Osteoblast (primary cell): ENCODE measurements at regions not wholly inside any gene's neighbourhood (a gene's known extent, or its start where the extent isn't known, plus 50 kb on each side); places are given as distances from the start of the nearest gene placed in this dataset.
"Not testable (repeated sequence)": the region's sequence is repeated elsewhere in the genome, so short reads cannot be mapped to it uniquely, and the experiment has no call there.

Source experiments
- DNase-seq: peaks from one replicate; pipeline ENCODE4 v3.0.0; 2011; ENCODE audit warnings: low spot score, mixed read lengths; ENCODE audit not compliant: insufficient read length; ENCODE audit errors: missing footprints
- H2AFZ ChIP-seq: 2 replicates; pipeline ENCODE4 v1.6.0; 2011; ENCODE audit warnings: mild to moderate bottlenecking, low read length
- H3K27ac ChIP-seq: 2 replicates; pipeline ENCODE4 v1.5.1; 2011; ENCODE audit warnings: mild to moderate bottlenecking, low read depth, low read length, moderate library complexity
- H3K27me3 ChIP-seq: 2 replicates; pipeline ENCODE4 v1.6.0; 2012; ENCODE audit warnings: mild to moderate bottlenecking, control low read depth, inconsistent platforms, low read length, moderate library complexity; ENCODE audit not compliant: insufficient read depth
- H3K36me3 ChIP-seq: 2 replicates; pipeline ENCODE4 v1.5.1; 2011; ENCODE audit warnings: mild to moderate bottlenecking, low read length, control low read depth, moderate library complexity; ENCODE audit not compliant: insufficient read depth
- H3K4me1 ChIP-seq: 2 replicates; pipeline ENCODE4 v1.5.1; 2011; ENCODE audit warnings: mild to moderate bottlenecking, low read length, control low read depth, moderate library complexity; ENCODE audit not compliant: insufficient read depth
- H3K4me2 ChIP-seq: 2 replicates; pipeline ENCODE4 v1.6.0; 2011; ENCODE audit warnings: mild to moderate bottlenecking, low read length; ENCODE audit not compliant: insufficient read depth
- H3K4me3 ChIP-seq: fragments of 200-600 bp; sonication (generic); 3 replicates; pipeline ENCODE4 v1.5.1; 2012; ENCODE audit warnings: mild to moderate bottlenecking, low read length, inconsistent platforms; ENCODE audit not compliant: insufficient read depth
- H3K79me2 ChIP-seq: 2 replicates; pipeline ENCODE4 v1.6.0; 2012; ENCODE audit warnings: mild to moderate bottlenecking, low read length, control low read depth, inconsistent platforms; ENCODE audit not compliant: insufficient read depth
- H3K9me3 ChIP-seq: 2 replicates; pipeline ENCODE4 v1.5.1; 2011; ENCODE audit warnings: low read depth, low read length, control low read depth
- H4K20me1 ChIP-seq: 2 replicates; pipeline ENCODE4 v1.6.0; 2012; ENCODE audit warnings: mild to moderate bottlenecking, low read length, control low read depth; ENCODE audit not compliant: insufficient read depth
- CTCF ChIP-seq: IDR thresholded peaks from 2 replicates; pipeline ENCODE4 v1.5.1; 2011; ENCODE audit warnings: mild to moderate bottlenecking, low read depth, low read length, moderate library complexity; ENCODE audit errors: extremely low read depth

GRCh38 chr12:74595696-74596095, 58.1 kb downstream of the ATXN7L3B start:
- H3K4me1 ChIP-seq: no peaks in the 10 kb centered on the region
- DNase-seq: no peak
- no peak overlapping the region for H3K27ac ChIP-seq
- H2AFZ ChIP-seq: no peak overlapping the region
- H3K9me3 ChIP-seq: no peaks in the 10 kb centered on the region
- no peak overlapping the region for H3K4me2 ChIP-seq
- no peaks in the 10 kb centered on the region for H3K79me2 ChIP-seq
- no peaks in the 10 kb centered on the region for H4K20me1 ChIP-seq
- H3K36me3 ChIP-seq: no peaks in the 10 kb centered on the region
- no peak for TF ChIP-seq CTCF
- no peaks in the 10 kb centered on the region for H3K27me3 ChIP-seq
- H3K4me3 ChIP-seq: no peak overlapping the region

- H3K9me3 ChIP-seq: no peaks in the 10 kb centered on the region
- no peaks in the 10 kb centered on the region for H3K79me2 ChIP-seq
- no peaks in the 10 kb centered on the region for H3K4me1 ChIP-seq
- no peaks in the 10 kb centered on the region for H4K20me1 ChIP-seq
- H2AFZ ChIP-seq: no peak overlapping the region
- no peaks in the 10 kb centered on the region for H3K36me3 ChIP-seq
- no peak for DNase-seq
- no peak overlapping the region for H3K4me2 ChIP-seq
- no peaks in the 10 kb centered on the region for H3K27me3 ChIP-seq
- H3K27ac ChIP-seq: no peak overlapping the region
- no peak overlapping the region for H3K4me3 ChIP-seq
- no peak for TF ChIP-seq CTCF
Measured at GRCh38 chr12:74598819-74599218, 61.2 kb downstream of the ATXN7L3B start.

- Histone ChIP-seq H4K20me1 (no peaks in the 10 kb centered on the region), H3K4me1 (no peaks in the 10 kb centered on the region), H3K27me3 (no peaks in the 10 kb centered on the region), H3K4me2 (no peak overlapping the region), H3K9me3 (no peaks in the 10 kb centered on the region), H2AFZ (no peak overlapping the region), H3K79me2 (no peaks in the 10 kb centered on the region), H3K4me3 (no peak overlapping the region), H3K36me3 (no peaks in the 10 kb centered on the region), H3K27ac (no peak overlapping the region)
- TF ChIP-seq CTCF: no peak
- DNase-seq: no peak
Measured at GRCh38 chr12:74599932-74600331, 62.3 kb downstream of the ATXN7L3B start.

GRCh38 chr12:74600817-74601216, 63.2 kb downstream of the ATXN7L3B start:
- H3K79me2 ChIP-seq, H3K4me1 ChIP-seq, DNase-seq, H3K27ac ChIP-seq, H3K4me2 ChIP-seq, H3K4me3 ChIP-seq, H3K9me3 ChIP-seq, H3K27me3 ChIP-seq, H3K36me3 ChIP-seq, H4K20me1 ChIP-seq, H2AFZ ChIP-seq: not testable (repeated sequence)
